Body of pancreas (tissue), 4 donors: ENCODE measurements at regions not wholly inside any gene's neighbourhood (a gene's known extent, or its start where the extent isn't known, plus 50 kb on each side); places are given as distances from the start of the nearest gene placed in this dataset.

Experiments used
- ATAC-seq: fragments of 150-250 bp; one replicate; pipeline ENCODE4 v1.9.1; 2016
- DNase-seq, 4 donors: peaks; one replicate each; pipeline ENCODE4 v3.0.0-alpha.2; 2019
- H3K27ac ChIP-seq, 4 donors: fragments of 200-600 bp; sonication (generic); 1 replicate in 3 of 4; 2 replicates in 1 of 4; pipeline versions ENCODE4 v1.5.1 to v1.6.1; 2016 to 2019; ENCODE audit warnings: mild to moderate bottlenecking in 1 of 4, mixed read lengths in 1 of 4, moderate library complexity in 1 of 4
- H3K27me3 ChIP-seq, 2 donors: fragments of 200-600 bp; sonication (generic); one replicate each; pipeline ENCODE4 v1.6.0; 2016; ENCODE audit warnings: mild to moderate bottlenecking in 1 of 2
- H3K36me3 ChIP-seq, 2 donors: fragments of 200-600 bp; sonication (generic); replicated peaks in 1 of 2; 2 replicates each; pipeline ENCODE4 v1.5.1; 2016; ENCODE audit warnings: low read depth in 2 of 2; ENCODE audit not compliant: insufficient read depth in 1 of 2
- H3K4me1 ChIP-seq: fragments of 200-600 bp; sonication (generic); one replicate; pipeline ENCODE4 v1.6.0; 2016
- H3K4me3 ChIP-seq, 2 donors: fragments of 200-600 bp; sonication (generic); 1 replicate in 1 of 2; 2 replicates in 1 of 2; pipeline ENCODE4 v1.5.1; 2016 to 2019
- H3K9me3 ChIP-seq, 3 donors: fragments of 200-600 bp; sonication (generic); 1 replicate in 2 of 3; 2 replicates in 1 of 3; pipeline ENCODE4 v1.5.1; 2016
- POLR2A ChIP-seq, 3 donors: fragments of 450-650 bp; IDR thresholded peaks; one replicate each; pipeline ENCODE4 v1.6.1; 2016; ENCODE audit warnings: antibody characterized with exemption in 3 of 3, mild to moderate bottlenecking in 2 of 3
- WGBS, 2 donors: methylation state at CpG; one replicate each; pipeline ENCODE4 v1.1.5; 2017; 5-methylcytosine and 5-hydroxymethylcytosine counted together
- intact Hi-C: fragments of 100-400 bp; cut with DNase I; formaldehyde crosslinking; loops from one replicate; pipeline ENCODE4 v1.15.1; 2023
- TF ChIP-seq, protein P1 (sequence below), 7 experiments: fragments of 450-650 bp in 4 of 7; fragments of 200-600 bp in 3 of 7; sonication (generic) in 3 of 7; IDR thresholded peaks; one replicate each; pipeline ENCODE4 v1.5.1; 2016 to 2019; ENCODE audit warnings: antibody characterized with exemption in 7 of 7

DNA sequence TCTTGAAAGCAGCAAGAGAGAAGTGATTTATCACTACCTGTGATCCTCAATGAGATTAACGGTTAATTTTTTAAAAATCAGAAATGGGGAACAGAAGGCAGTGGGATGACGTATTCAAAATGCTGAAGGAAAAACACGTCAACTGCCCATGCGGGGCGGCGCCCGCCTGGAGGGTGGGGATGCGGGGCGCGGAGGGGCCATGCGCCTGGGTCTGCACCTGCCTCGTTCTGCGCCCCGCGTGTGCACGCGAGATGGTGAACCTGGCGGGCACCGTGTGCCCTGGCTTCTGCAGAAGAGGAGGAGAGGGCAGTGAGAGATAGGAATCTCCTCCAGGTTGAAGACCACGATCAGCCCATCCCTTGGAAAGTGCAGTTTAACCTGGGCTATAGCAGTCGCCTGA is 79.3 kb upstream of the ZNF32 start:
- 76 to 81% methylated on average over 20 to 21 of the region's 21 CpGs for WGBS, 2 donors
- no peaks in the 10 kb centered on the region for H3K27me3 ChIP-seq
- intact Hi-C loops, result no loop called here
- H3K9me3 ChIP-seq, result peaks cover 0 to 13% (median 0%) of the 10 kb centered on the region in 3 donors
- ATAC-seq, result no peak
- H3K36me3 ChIP-seq, result no peaks in the 10 kb centered on the region
- TF ChIP-seq POLR2A (IDR thresholded peaks at IDR 0.05), result no peak
- TF ChIP-seq, protein P1, sequence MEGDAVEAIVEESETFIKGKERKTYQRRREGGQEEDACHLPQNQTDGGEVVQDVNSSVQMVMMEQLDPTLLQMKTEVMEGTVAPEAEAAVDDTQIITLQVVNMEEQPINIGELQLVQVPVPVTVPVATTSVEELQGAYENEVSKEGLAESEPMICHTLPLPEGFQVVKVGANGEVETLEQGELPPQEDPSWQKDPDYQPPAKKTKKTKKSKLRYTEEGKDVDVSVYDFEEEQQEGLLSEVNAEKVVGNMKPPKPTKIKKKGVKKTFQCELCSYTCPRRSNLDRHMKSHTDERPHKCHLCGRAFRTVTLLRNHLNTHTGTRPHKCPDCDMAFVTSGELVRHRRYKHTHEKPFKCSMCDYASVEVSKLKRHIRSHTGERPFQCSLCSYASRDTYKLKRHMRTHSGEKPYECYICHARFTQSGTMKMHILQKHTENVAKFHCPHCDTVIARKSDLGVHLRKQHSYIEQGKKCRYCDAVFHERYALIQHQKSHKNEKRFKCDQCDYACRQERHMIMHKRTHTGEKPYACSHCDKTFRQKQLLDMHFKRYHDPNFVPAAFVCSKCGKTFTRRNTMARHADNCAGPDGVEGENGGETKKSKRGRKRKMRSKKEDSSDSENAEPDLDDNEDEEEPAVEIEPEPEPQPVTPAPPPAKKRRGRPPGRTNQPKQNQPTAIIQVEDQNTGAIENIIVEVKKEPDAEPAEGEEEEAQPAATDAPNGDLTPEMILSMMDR (IDR thresholded peaks at IDR 0.05), result no peak
- no peak overlapping the region for H3K27ac ChIP-seq
- H3K4me3 ChIP-seq, result no peak overlapping the region
- no peak for DNase-seq
- H3K4me1 ChIP-seq, result no peaks in the 10 kb centered on the region

DNA sequence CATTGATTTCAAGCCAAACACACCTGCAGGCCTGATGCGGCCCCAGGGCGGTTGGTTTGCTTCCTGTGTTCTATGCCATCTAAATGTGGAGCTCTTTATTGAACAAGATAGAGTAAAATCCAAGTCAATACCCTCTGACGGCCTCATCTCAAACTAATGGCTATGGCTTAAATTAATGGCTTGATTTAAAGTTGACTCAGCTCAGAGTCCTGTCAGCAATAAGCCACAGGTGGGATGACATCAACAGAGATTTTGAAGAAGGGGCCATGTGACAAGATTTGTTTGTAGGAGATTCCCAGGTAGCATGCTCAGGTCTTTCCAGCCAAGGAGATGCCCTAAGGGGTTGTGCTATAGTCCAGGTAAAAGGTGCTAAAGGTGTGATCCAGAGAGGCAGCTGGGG is 66.7 kb upstream of the ZNF32 start:
- H3K36me3 ChIP-seq, result no peaks in the 10 kb centered on the region
- H3K4me3 ChIP-seq, result no peak overlapping the region
- DNase-seq (no peak), ATAC-seq (no peak)
- no peaks in the 10 kb centered on the region for H3K27me3 ChIP-seq
- H3K27ac ChIP-seq, result no peak overlapping the region
- TF ChIP-seq POLR2A (IDR thresholded peaks at IDR 0.05), result no peak
- TF ChIP-seq, protein P1 (IDR thresholded peaks at IDR 0.05), result no peak
- intact Hi-C loops, result no loop called here
- 61 to 66% methylated on average over 3 of the region's 3 CpGs for WGBS, 2 donors
- H3K4me1 ChIP-seq, result no peaks in the 10 kb centered on the region
- no peaks in the 10 kb centered on the region for H3K9me3 ChIP-seq

DNA sequence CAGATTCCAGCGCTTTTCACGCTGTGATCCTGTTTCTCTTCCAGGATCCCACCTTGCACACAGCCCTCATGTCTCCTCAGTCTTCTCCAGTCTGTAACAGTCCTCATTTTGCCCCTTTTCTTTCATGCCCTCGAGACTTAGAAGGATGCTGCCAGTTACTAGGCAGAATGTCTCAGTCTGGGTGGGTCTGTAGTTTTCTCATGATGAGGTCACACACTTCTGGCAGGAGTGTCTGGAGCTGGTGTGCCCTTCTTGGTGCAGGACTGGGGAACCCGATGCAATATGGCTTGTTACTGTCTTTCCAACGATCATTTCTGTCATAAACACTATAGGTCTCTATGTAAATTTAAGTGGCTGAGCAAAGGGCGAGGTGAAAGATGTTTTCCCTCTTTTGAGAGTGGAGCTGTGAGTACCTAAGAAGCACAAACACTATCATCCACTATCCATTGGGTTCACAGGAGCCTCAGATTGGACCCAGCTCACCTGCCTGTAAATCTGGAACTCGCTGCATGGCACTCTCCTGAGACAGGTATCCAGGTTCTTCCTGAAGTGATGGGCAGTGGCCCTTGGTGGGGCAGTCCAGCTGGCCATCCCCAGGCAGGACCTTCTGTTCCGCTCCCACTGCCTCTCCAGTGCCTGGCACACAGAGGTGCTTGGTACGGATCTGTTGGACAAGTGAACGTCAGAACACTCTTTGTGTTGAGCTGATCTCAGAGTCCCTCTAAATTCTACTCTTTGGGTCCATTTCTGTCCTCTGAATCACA is 64.3 kb upstream of the ZNF32 start:
- Histone ChIP-seq H3K4me3 (no peak overlapping the region), H3K9me3 (no peaks in the 10 kb centered on the region), H3K27ac (no peak overlapping the region), H3K27me3 (no peaks in the 10 kb centered on the region), H3K36me3 (no peaks in the 10 kb centered on the region), H3K4me1 (peaks cover 5% of the 10 kb centered on the region)
- DNase-seq, result no peak
- 80 to 82% methylated on average over 10 of the region's 10 CpGs for WGBS, 2 donors
- no peak for ATAC-seq
- intact Hi-C loops, result no loop called here
- TF ChIP-seq, protein P1 (IDR thresholded peaks at IDR 0.05), result no peak
- no peak for TF ChIP-seq POLR2A (IDR thresholded peaks at IDR 0.05)

DNA sequence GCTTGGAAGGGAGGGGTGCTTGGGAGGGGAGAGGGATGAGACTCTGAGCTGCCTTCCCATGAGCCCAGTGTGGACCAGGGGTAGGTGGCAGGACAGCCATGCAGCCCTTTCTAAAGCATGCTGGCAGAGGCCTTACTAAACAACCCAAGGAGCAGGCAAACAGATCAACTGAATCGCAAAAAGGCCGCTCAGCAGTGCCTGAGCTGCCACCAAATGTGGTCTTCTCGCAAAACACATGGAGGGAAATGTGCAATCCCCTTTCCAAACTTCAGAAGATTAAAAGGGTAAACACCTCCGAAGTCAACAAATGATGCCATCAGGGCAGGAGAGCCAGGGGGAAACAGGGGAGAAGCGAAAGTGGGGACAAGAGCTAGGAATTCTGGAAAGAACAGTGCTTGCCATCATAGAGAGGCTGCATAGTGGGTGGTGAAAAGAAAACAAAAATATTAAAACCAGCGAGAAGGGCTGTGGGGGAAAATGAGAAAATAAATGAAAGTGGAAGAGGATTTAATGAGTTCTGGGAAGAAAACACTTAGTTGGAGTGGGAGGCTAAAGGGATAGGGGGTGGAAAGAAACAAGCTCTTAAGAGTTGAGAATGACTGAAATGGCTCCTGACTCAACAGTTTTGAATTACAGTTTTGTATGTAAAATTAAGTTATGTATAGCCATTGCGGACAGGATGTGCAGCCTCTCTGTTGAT is 62.2 kb upstream of the ZNF32 start:
- DNase-seq (no peak), ATAC-seq (no peak)
- no peak overlapping the region for H3K4me3 ChIP-seq
- no peaks in the 10 kb centered on the region for H3K36me3 ChIP-seq
- TF ChIP-seq, protein P1 (IDR thresholded peaks at IDR 0.05), result no peak
- no peaks in the 10 kb centered on the region for H3K27me3 ChIP-seq
- H3K27ac ChIP-seq, result no peak overlapping the region
- WGBS, 2 donors, result 88 to 91% methylated on average over 7 of the region's 7 CpGs
- H3K9me3 ChIP-seq, result no peaks in the 10 kb centered on the region
- H3K4me1 ChIP-seq, result peaks cover 5% of the 10 kb centered on the region
- intact Hi-C loops, result no loop called here
